ENCODE measurements at regions not wholly inside any gene's neighbourhood (a gene's known extent, or its start where the extent isn't known, plus 50 kb on each side); places are given as distances from the start of the nearest gene placed in this dataset.

- Histone ChIP-seq H3K4me2 (ENCODE audit: low read length) (no peak overlapping the region), H3K36me3 (ENCODE audit: insufficient read depth, low read length) (no peaks in the 10 kb centered on the region), H3K9me2 (ENCODE audit: insufficient read depth, low read length) (no peaks in the 10 kb centered on the region), H3K4me1 (ENCODE audit: insufficient read depth, low read length, poor library complexity, severe bottlenecking) (no peaks in the 10 kb centered on the region), H3K79me2 (ENCODE audit: insufficient read depth, low read depth, low read length) (no peaks in the 10 kb centered on the region), H2AFZ (ENCODE audit: low read length) (no peak overlapping the region), H3K4me3 (ENCODE audit: low read depth, low read length, poor library complexity, severe bottlenecking) (no peak overlapping the region), H4K20me1 (ENCODE audit: insufficient read depth, low read length) (no peaks in the 10 kb centered on the region), H3K9me3 (ENCODE audit: low read length) (0 out of 2 replicates have a peak, but pooled peaks cover 6% of the 10 kb centered on the region), H3K27ac (ENCODE audit: low read depth, low read length, poor library complexity, severe bottlenecking) (no peak overlapping the region)
- no TSS peak for BruUV-seq (replicated peaks)
- intact Hi-C loops (cut with micrococcal nuclease; ENCODE audit: unreplicated experiment), result no loop called here
- DNase-seq (ENCODE audit: low spot score), result no peak
- ChIA-PET CTCF (ENCODE audit: unreplicated experiment) (no interaction called here), POLR2A (no interaction called here)
- no peak for TF ChIP-seq EZH2phosphoT487 (IDR thresholded peaks at IDR 0.05; ENCODE audit: borderline replicate concordance, low read depth, low read length)
- TF ChIP-seq CTCF (conservative IDR thresholded peaks at IDR 0.05; ENCODE audit: low read length), result no peak
Measured at GRCh38 chr14:51787352-51787751, 73.1 kb upstream of the GNG2 start.

DNA sequence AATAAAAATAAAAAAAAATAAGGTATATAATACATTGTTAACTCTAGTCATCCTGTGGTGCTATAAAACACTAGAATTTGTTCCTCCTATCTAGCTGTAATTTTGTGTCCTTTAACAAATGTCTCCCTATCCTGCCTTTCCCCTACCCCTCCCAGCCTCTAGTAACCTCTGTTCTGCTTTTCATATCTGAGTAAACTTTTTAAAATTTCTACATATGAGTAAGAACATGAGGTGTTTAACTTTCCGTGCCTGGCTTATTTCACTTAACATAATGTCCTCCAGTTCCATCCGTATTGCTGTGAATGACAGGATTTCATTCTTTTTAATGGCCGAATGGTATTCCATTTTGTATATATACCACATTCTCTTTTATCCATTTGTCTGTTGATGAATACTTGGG lies 71.3 kb upstream of the GNG2 start:
- POLR2A ChIA-PET, result no interaction called here
- no peaks in the 10 kb centered on the region for H3K4me1 ChIP-seq (ENCODE audit: insufficient read depth, low read length, poor library complexity, severe bottlenecking)
- no peaks in the 10 kb centered on the region for H3K36me3 ChIP-seq (ENCODE audit: insufficient read depth, low read length)
- H3K4me3 ChIP-seq (ENCODE audit: low read depth, low read length, poor library complexity, severe bottlenecking), result no peak overlapping the region
- DNase-seq (ENCODE audit: low spot score), result no peak
- CTCF ChIA-PET (ENCODE audit: unreplicated experiment), result no interaction called here
- 0 out of 2 replicates have a peak, but pooled peaks cover 6% of the 10 kb centered on the region for H3K9me3 ChIP-seq (ENCODE audit: low read length)
- no peaks in the 10 kb centered on the region for H4K20me1 ChIP-seq (ENCODE audit: insufficient read depth, low read length)
- H3K9me2 ChIP-seq (ENCODE audit: insufficient read depth, low read length), result no peaks in the 10 kb centered on the region
- intact Hi-C loops (cut with micrococcal nuclease; ENCODE audit: unreplicated experiment), result no loop called here
- H3K27ac ChIP-seq (ENCODE audit: low read depth, low read length, poor library complexity, severe bottlenecking), result no peak overlapping the region
- no peak overlapping the region for H3K4me2 ChIP-seq (ENCODE audit: low read length)
- H3K79me2 ChIP-seq (ENCODE audit: insufficient read depth, low read depth, low read length), result no peaks in the 10 kb centered on the region
- BruUV-seq (replicated peaks), result no TSS peak
- no peak overlapping the region for H2AFZ ChIP-seq (ENCODE audit: low read length)
- TF ChIP-seq EZH2phosphoT487 (IDR thresholded peaks at IDR 0.05; ENCODE audit: borderline replicate concordance, low read depth, low read length), result no peak
- no peak for TF ChIP-seq CTCF (conservative IDR thresholded peaks at IDR 0.05; ENCODE audit: low read length)

GRCh38 chr14:51789596-51789995 lies 70.8 kb upstream of the GNG2 start:
- intact Hi-C loops (cut with micrococcal nuclease; ENCODE audit: unreplicated experiment), result no loop called here
- no peak overlapping the region for H3K27ac ChIP-seq (ENCODE audit: low read depth, low read length, poor library complexity, severe bottlenecking)
- BruUV-seq (replicated peaks), result no TSS peak
- no peak overlapping the region for H3K4me3 ChIP-seq (ENCODE audit: low read depth, low read length, poor library complexity, severe bottlenecking)
- no peaks in the 10 kb centered on the region for H3K4me1 ChIP-seq (ENCODE audit: insufficient read depth, low read length, poor library complexity, severe bottlenecking)
- 0 out of 2 replicates have a peak, but pooled peaks cover 6% of the 10 kb centered on the region for H3K9me3 ChIP-seq (ENCODE audit: low read length)
- H3K79me2 ChIP-seq (ENCODE audit: insufficient read depth, low read depth, low read length), result no peaks in the 10 kb centered on the region
- H2AFZ ChIP-seq (ENCODE audit: low read length), result no peak overlapping the region
- no peak overlapping the region for H3K4me2 ChIP-seq (ENCODE audit: low read length)
- ChIA-PET POLR2A (interaction anchor here (0.7 kb wide), 1 partner anchor 234 kb away, joined by 3 read pairs; no protein-coding TSS in a partner anchor), CTCF (ENCODE audit: unreplicated experiment) (no interaction called here)
- no peaks in the 10 kb centered on the region for H3K9me2 ChIP-seq (ENCODE audit: insufficient read depth, low read length)
- no peaks in the 10 kb centered on the region for H4K20me1 ChIP-seq (ENCODE audit: insufficient read depth, low read length)
- H3K36me3 ChIP-seq (ENCODE audit: insufficient read depth, low read length), result no peaks in the 10 kb centered on the region
- DNase-seq (ENCODE audit: low spot score), result no peak
- TF ChIP-seq EZH2phosphoT487 (IDR thresholded peaks at IDR 0.05; ENCODE audit: borderline replicate concordance, low read depth, low read length) (no peak), CTCF (conservative IDR thresholded peaks at IDR 0.05; ENCODE audit: low read length) (no peak)

Data from OCI-LY7 (cell line).